ENCODE measurements at regions not wholly inside any gene's neighbourhood (a gene's known extent, or its start where the extent isn't known, plus 50 kb on each side); places are given as distances from the start of the nearest gene placed in this dataset.
A peak's percentile ranks its signal among the peaks of the same experiment; 100 is the strongest.

DNA sequence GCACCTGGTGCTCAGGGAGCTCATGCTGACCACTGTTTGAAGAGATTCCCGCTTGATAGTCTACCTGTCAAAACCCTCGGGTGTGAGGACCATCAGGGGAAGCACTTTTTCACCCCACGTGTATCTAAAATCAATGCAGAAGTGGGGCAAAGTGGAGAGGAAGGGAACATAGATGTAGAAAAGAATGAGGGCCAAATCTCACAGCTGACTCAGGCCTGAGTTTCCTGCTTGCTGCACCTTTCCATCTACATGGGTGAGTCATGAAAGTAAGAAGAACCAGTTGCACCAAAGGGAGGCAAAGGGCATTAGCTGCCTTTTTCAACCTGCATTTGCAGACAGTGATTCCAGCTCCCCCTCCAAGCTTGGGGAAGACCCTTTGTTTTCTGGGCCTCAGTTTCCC lies 100.2 kb upstream of the MYCN start:
- no peaks in the 10 kb centered on the region for H3K27me3 ChIP-seq
- no peak for TF ChIP-seq POLR2A (IDR thresholded peaks at IDR 0.05)
- TF ChIP-seq, protein P1, sequence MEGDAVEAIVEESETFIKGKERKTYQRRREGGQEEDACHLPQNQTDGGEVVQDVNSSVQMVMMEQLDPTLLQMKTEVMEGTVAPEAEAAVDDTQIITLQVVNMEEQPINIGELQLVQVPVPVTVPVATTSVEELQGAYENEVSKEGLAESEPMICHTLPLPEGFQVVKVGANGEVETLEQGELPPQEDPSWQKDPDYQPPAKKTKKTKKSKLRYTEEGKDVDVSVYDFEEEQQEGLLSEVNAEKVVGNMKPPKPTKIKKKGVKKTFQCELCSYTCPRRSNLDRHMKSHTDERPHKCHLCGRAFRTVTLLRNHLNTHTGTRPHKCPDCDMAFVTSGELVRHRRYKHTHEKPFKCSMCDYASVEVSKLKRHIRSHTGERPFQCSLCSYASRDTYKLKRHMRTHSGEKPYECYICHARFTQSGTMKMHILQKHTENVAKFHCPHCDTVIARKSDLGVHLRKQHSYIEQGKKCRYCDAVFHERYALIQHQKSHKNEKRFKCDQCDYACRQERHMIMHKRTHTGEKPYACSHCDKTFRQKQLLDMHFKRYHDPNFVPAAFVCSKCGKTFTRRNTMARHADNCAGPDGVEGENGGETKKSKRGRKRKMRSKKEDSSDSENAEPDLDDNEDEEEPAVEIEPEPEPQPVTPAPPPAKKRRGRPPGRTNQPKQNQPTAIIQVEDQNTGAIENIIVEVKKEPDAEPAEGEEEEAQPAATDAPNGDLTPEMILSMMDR (IDR thresholded peaks at IDR 0.05): no peak
- no peak overlapping the region for H3K4me3 ChIP-seq
- peak in 1 of 4 donors; percentile 73 for ATAC-seq
- 44% methylated on average over 2 of the region's 3 CpGs for WGBS (ENCODE audit: insufficient coverage, low coverage, low lambda C conversion rate, missing lambda C conversion rate)
- intact Hi-C loops (cut with DNase I): no loop called here
- no peaks in the 10 kb centered on the region for H3K9me3 ChIP-seq
- H3K4me1 ChIP-seq: no peaks in the 10 kb centered on the region
- DNase-seq: no peak
- H3K36me3 ChIP-seq: no peaks in the 10 kb centered on the region
- no peak overlapping the region for H3K27ac ChIP-seq

DNA sequence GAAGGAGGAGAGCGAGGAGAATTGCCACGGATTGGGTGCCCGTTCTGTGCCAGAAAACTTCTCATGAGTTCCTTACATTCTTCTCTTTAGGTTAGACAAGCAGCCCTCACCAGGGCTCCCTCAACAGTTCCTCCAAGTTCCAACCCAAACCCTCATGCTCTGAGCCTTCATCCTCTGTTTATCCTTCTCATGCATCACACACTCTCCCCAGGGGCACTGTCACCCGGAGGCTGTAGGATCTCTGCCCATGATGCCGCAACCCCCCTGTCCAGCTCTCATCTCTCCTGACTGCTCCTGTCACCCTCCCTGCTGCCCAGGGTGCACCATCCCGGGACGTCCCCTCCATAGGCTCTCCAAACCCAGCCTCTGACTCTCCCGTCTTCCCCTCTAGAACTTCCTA lies 99.4 kb upstream of the MYCN start:
- 80% methylated on average over 6 of the region's 8 CpGs for WGBS (ENCODE audit: insufficient coverage, low coverage, low lambda C conversion rate, missing lambda C conversion rate)
- no peaks in the 10 kb centered on the region for H3K4me1 ChIP-seq

DNA sequence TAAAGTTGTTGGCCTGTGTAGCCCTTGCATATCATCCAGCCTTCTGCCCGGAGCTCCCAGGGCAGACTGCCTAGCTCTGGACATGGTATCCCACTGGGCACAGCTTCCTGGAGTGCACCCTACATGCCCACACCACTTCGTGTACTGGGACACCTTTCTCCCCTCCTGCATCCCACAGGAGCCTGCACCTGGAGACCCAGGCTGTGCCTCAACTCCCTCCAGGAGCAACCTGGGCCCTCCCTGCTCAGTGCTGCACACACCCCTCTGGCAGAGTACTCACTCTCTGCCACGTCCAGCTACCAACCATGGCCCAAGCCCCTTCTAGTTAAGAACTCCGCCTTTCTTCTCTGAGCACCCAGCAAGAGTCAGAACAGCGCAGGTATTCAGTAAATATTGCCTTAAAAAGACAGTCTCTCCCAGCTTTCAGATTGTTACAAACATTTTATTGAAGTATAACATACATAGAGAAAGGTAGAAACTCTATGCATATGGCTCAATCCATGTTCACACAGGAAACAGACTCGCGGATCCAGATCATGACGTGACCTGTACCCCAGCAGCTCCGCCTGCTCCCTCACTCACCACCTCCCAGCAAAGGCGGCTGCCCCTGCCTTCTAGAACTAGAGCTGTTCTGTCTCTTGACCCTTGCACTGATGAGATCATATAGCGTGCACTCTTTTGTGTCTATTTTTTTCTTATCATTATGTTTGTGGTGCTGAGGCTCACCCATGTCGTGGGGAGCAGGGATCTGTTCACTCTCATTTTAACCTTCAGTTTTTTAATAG lies 98.4 kb upstream of the MYCN start:
- intact Hi-C loops (cut with DNase I): no loop called here
- H3K27ac ChIP-seq: no peak overlapping the region
- no peak for DNase-seq

More for the DNA sequence above, 99.4 kb upstream of the MYCN start:
- Histone ChIP-seq H3K4me3 (no peak overlapping the region), H3K27me3 (no peaks in the 10 kb centered on the region), H3K36me3 (no peaks in the 10 kb centered on the region), H3K27ac (no peak overlapping the region), H3K9me3 (no peaks in the 10 kb centered on the region)
- ATAC-seq (no peak), DNase-seq (no peak)
- TF ChIP-seq, protein P1 (IDR thresholded peaks at IDR 0.05): no peak
- no peak for TF ChIP-seq POLR2A (IDR thresholded peaks at IDR 0.05)
- intact Hi-C loops (cut with DNase I): no loop called here

DNA sequence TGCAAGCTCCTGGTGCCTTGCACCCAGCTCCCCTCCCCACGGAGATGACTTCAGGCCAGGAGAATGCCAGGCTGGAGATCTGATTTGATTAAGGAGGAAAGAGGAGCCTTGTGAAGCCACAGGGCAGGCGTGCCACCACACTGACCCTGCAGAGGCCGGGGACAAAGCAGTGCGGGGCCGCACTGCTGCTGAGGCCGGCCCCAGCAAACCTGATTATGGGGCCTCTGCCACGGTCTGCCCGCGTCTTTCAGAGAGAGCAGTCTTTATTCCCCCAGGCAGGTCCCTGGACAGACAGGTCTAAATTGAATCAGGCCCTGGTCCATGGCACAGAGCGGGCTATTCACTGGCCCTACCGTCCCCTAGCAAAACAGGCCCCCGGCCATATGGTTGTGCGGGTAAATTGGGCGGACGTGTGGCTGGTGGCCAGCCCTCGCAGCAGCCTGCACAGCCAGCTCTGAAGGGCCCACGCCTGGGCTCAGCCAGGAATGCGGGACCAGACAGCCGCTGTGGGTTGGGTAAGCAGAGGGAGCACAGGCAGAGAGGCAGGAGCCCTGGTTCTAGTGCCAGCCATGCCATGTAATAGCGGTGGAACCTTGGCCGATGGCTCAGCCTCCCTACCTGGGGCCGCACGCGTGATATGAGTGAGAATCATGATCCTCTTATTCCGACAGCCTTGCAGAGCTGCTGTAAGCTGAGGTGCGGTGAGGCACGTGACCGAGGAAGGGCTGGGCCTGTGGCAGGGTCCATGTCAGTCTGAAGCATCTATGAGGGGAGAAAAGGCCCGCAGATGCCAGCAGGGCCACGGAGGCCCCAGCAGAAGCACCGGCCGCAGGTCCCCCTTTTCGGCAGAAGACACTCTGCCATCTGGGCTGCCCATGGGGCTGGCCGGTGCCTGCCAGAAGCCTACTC lies 97.3 kb upstream of the MYCN start:
- H3K4me1 ChIP-seq: no peaks in the 10 kb centered on the region
- intact Hi-C loops (cut with DNase I): no loop called here
- WGBS (ENCODE audit: insufficient coverage, low coverage, low lambda C conversion rate, missing lambda C conversion rate): 90% methylated on average over 10 of the region's 34 CpGs
- no peak overlapping the region for H3K27ac ChIP-seq
- TF ChIP-seq POLR2A (IDR thresholded peaks at IDR 0.05): no peak
- TF ChIP-seq, protein P1 (IDR thresholded peaks at IDR 0.05): no peak
- ATAC-seq (no peak), DNase-seq (no peak)
- no peak overlapping the region for H3K4me3 ChIP-seq
- H3K36me3 ChIP-seq: no peaks in the 10 kb centered on the region
- no peaks in the 10 kb centered on the region for H3K9me3 ChIP-seq
- no peaks in the 10 kb centered on the region for H3K27me3 ChIP-seq

More for the DNA sequence above, 98.4 kb upstream of the MYCN start:
- H3K4me1 ChIP-seq: no peaks in the 10 kb centered on the region
- H3K4me3 ChIP-seq: no peak overlapping the region
- no peak for TF ChIP-seq POLR2A (IDR thresholded peaks at IDR 0.05)
- TF ChIP-seq, protein P1 (IDR thresholded peaks at IDR 0.05): no peak
- ATAC-seq: no peak
- no peaks in the 10 kb centered on the region for H3K9me3 ChIP-seq
- H3K27me3 ChIP-seq: no peaks in the 10 kb centered on the region
- WGBS (ENCODE audit: insufficient coverage, low coverage, low lambda C conversion rate, missing lambda C conversion rate): 84% methylated on average over 10 of the region's 12 CpGs
- H3K36me3 ChIP-seq: no peaks in the 10 kb centered on the region

Measured in right lobe of liver (tissue), 6 donors.